Ecto neural progenitor cell (in vitro differentiated cells): ENCODE measurements at regions not wholly inside any gene's neighbourhood (a gene's known extent, or its start where the extent isn't known, plus 50 kb on each side); places are given as distances from the start of the nearest gene placed in this dataset.

Source experiments
- DNase-seq: peaks from one replicate; pipeline ENCODE4 v3.0.0-alpha.2; 2018; ENCODE audit warnings: low spot score

DNA sequence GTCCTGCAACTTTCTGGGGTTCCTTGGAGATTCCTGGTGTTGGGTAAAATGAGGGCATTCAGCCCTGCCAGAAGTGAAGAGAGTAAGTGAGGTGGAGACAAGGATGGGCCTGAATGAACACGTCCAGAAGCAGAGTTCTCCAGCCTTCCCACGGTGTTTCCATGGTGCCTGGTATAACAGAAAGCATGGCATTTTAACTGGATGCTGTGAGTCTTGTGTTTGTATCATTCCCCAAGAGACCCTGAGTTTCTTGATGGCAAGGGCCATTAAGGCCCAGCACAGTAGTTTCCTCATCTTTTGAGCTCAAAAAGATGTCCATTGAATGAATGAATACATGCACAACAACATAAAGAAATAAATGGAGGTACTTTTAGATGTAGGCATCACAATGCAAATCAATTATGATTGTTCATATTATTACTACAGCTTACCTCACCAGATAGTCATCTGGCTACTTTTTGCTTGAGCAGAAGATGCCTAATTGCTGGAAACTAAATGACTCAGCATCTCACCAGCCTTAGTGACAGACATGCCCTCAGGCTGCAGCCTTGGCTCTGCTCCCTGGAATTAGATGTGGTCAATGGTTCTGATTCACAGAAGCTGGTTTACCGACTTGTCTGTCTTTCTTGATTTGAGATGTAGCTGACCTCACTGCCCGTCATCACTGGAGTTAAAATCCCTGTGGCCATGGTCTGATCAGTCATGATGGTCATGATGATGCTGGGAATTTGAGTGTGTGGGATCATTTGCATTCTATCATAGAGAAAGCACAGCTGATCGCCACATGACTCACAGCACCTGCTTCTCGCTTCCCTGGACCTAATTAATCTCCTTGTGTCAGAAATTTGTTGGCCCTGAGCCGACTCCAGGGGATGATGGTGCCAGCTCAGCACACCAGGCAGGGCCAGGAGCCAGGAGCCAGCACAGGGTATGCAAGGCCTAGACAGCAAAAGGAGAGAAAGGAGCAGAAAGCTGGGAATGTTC lies 83.9 kb downstream of the CXCL12 start:
- DNase-seq: no peak

- DNase-seq: no peak
Measured at GRCh38 chr10:44298713-44299112, 86.2 kb downstream of the CXCL12 start.

GRCh38 chr10:44297963-44298362 lies 86.9 kb downstream of the CXCL12 start:
- no peak for DNase-seq

DNA sequence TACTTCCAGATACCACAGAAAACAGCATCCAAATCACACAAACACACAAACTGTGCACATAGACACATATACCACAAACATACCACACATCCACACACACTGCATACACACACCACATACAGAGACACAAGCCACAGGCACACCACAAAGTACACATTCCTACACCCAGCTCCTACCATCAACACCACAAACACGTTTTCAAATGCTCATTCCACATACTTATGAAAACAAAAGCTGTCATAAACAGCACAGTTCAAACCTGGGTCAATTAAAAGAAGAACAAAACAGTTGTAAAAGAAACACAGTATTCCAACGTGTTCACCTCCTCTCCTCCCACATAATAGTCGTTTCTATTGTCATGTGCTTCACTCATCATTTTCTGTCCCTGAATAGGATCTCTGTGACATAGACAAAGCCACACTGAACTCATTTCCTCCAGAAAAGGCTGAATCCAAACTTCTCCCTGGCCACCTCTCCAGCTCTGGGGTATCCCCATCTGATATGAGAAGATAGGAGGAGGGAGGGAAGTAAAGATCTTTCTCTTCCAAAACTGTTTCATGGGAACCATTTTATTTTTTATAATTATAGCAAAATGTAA lies 89.2 kb downstream of the CXCL12 start:
- DNase-seq: no peak

DNA sequence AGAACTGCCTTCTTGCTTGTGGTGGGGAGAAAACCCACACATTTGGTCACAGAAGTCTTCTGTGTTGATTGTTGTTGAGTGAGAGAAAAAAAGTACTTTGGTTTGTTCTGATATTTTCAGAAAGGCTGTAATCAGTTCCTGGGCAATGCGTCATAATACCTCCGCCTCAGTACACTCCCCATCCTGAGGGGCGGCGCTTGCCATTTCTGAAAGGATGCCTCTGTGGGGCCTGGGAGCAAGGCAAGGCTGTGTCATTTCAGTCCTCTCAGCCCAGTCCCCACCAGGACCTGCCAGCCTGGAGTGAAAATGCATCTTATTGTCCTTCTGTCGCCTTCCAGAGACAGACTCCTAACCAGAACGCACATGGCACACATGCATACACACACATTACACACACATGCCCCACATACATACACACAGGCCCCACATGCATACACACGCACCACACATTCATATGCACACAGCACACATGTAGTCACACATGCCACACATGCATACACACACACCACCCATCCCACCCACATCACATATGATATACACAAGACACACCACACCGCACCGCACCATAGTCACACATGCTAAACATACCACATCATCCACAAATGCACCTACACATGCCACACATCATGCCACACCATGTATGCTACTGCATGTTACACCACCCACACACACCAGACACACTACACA lies 90.0 kb downstream of the CXCL12 start:
- DNase-seq: no peak

DNA sequence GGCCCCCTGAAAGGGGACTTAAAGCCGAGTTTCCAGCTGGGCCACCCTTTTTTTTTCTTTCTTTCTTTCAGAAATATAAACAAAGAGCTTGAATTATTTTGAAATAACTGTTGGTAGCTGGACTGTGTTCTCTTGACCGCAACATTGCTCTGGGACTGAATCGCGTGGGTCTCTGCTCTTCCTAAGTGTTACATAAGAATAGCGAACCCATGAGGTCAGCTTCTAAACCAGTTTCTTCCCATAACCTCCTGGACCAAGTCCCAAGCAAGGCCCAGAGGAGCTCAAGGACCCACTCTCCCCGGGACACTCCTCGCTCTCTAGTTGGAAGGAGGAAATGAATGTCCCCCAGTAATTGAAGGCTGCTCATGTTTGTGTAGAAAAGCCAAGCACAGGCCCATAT lies 91.1 kb downstream of the CXCL12 start:
- no peak for DNase-seq

- no peak for DNase-seq
Measured at GRCh38 chr10:44293306-44293778, 91.6 kb downstream of the CXCL12 start.

- peak; percentile 60 for DNase-seq
Measured at GRCh38 chr10:44292390-44293002, 92.4 kb downstream of the CXCL12 start.

GRCh38 chr10:44291091-44291490 lies 93.8 kb downstream of the CXCL12 start:
- DNase-seq: no peak

- DNase-seq: no peak
Measured at GRCh38 chr10:44289125-44289524, 95.8 kb downstream of the CXCL12 start.

DNA sequence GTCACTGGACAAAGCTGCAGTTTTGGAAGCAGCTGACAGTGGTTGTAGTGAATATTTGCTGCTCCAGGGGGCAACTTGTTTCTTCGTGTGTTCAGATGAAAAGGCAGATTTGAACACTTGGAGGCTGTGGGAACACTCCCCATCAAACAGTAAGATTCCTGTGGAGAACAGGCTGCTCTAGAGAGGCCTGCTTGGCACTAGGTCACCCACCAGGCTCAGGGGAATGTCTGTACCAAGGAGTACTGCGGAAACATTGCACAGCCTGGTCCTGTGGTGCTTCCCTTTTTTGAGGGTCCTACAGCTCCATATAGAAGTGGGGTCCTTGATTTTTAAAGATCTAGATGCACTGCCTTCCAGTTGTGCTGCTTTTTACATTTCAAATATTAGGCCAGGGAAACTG lies 97.5 kb downstream of the CXCL12 start:
- no peak for DNase-seq

GRCh38 chr10:44284198-44285084 lies 100.5 kb downstream of the CXCL12 start:
- DNase-seq: no peak

GRCh38 chr10:44282626-44283300 lies 102.1 kb downstream of the CXCL12 start:
- DNase-seq: no peak

GRCh38 chr10:44281662-44282061 lies 103.2 kb downstream of the CXCL12 start:
- DNase-seq: no peak

GRCh38 chr10:44281089-44281613 lies 103.7 kb downstream of the CXCL12 start:
- DNase-seq: no peak

- DNase-seq: no peak
Measured at GRCh38 chr10:44280226-44281014, 104.5 kb downstream of the CXCL12 start.

GRCh38 chr10:44279426-44280126 lies 105.3 kb downstream of the CXCL12 start:
- no peak for DNase-seq

DNA sequence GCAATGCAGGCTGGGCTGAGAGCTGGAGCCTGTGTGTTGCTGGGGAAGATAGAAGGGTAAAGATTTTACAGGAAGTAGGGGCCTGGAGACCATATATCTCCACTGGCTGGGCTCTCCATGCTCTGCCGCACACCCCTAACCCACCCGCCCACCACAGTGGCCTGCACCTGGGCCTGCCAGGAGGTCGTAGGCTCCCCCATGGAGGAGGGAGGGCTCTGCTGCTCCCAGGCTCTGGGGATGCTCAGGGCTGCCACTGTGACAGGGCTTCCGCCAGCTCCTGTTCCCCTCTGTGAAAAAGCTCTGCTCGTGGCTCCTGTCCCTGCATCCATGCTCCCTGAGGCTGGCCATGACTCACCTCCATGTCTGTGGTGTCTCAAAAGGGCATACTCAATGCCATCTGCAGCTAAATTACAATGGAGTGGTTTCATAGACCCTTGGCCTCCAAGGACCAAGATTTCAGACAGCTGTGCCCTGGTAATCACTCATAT lies 106.0 kb downstream of the CXCL12 start:
- no peak for DNase-seq
